SU-DHL-6 (cell line): ENCODE measurements at regions not wholly inside any gene's neighbourhood (a gene's known extent, or its start where the extent isn't known, plus 50 kb on each side); places are given as distances from the start of the nearest gene placed in this dataset.

Experiments
- H2AFZ ChIP-seq: fragments of 200-600 bp; sonication (generic); 2 replicates; pipeline ENCODE4 v1.6.1; 2014; ENCODE audit warnings: low read depth, mild to moderate bottlenecking, moderate library complexity, mixed read lengths, antibody characterized with exemption, low read length; ENCODE audit not compliant: severe bottlenecking
- H3F3A ChIP-seq: fragments of 200-600 bp; shearing (Covaris generic); 2 replicates; pipeline ENCODE4 v1.6.0; 2016; ENCODE audit warnings: antibody characterized with exemption, mild to moderate bottlenecking; ENCODE audit not compliant: insufficient read depth
- H3K27ac ChIP-seq: fragments of 200-600 bp; sonication (generic); 2 replicates; pipeline ENCODE4 v1.5.1; 2016; ENCODE audit warnings: low read depth, mild to moderate bottlenecking, low read length, moderate library complexity, mixed read lengths
- H3K27me3 ChIP-seq: fragments of 200-600 bp; sonication (generic), shearing (Covaris generic); 2 replicates; pipeline ENCODE4 v1.6.0; 2014; ENCODE audit warnings: mild to moderate bottlenecking, low read length
- H3K36me3 ChIP-seq: fragments of 200-600 bp; sonication (generic); 2 replicates; pipeline ENCODE4 v1.6.1; 2014; ENCODE audit warnings: mild to moderate bottlenecking, low read length, mixed read lengths
- H3K4me2 ChIP-seq: fragments of 300-600, 200-600 bp; shearing (Covaris generic), sonication (generic); 2 replicates; pipeline ENCODE4 v1.6.0; 2014; ENCODE audit warnings: low read length, low read depth, mild to moderate bottlenecking; ENCODE audit not compliant: poor library complexity, severe bottlenecking
- H3K4me3 ChIP-seq: fragments of 200-600 bp; sonication (generic); 2 replicates; pipeline ENCODE4 v1.5.1; 2014; ENCODE audit warnings: antibody characterized with exemption, low read length, mild to moderate bottlenecking, mixed read lengths; ENCODE audit not compliant: insufficient read depth, poor library complexity, severe bottlenecking
- H3K79me2 ChIP-seq: fragments of 200-600 bp; sonication (generic); 2 replicates; pipeline ENCODE4 v1.6.1; 2014; ENCODE audit warnings: mild to moderate bottlenecking, low read length, moderate library complexity; ENCODE audit not compliant: insufficient read depth
- H3K9ac ChIP-seq: fragments of 200-600 bp; sonication (generic); 2 replicates; pipeline ENCODE4 v1.7.0; 2014; ENCODE audit warnings: mild to moderate bottlenecking, low read length
- H3K9me2 ChIP-seq: fragments of 200-600 bp; sonication (generic); replicated peaks from 2 replicates; pipeline ENCODE4 v1.6.1; 2014; ENCODE audit warnings: low read length; ENCODE audit not compliant: insufficient read depth
- H3K9me3 ChIP-seq: fragments of 200-600 bp; sonication (generic); 2 replicates; pipeline ENCODE4 v1.6.1; 2014; ENCODE audit warnings: low read length, mixed read lengths; ENCODE audit not compliant: insufficient read depth
- H4K20me1 ChIP-seq: fragments of 200-600 bp; sonication (generic); 2 replicates; pipeline ENCODE4 v1.6.1; 2014; ENCODE audit warnings: low read depth, mild to moderate bottlenecking, antibody characterized with exemption, low read length, moderate library complexity, mixed read lengths
- CTCF ChIP-seq: fragments of 200-600 bp; sonication (generic); IDR thresholded peaks from one replicate; pipeline ENCODE4 v1.5.1; 2017; ENCODE audit warnings: antibody characterized with exemption, mild to moderate bottlenecking, low read length, moderate library complexity; ENCODE audit not compliant: insufficient read depth, poor library complexity, severe bottlenecking
- EZH2phosphoT487 ChIP-seq: fragments of 200-600 bp; sonication (generic), shearing (Covaris generic); conservative IDR thresholded peaks from 2 replicates; pipeline ENCODE4 v1.6.1; 2018; ENCODE audit warnings: mild to moderate bottlenecking, antibody characterized with exemption, low read length, moderate library complexity, mixed read lengths

GRCh38 chr13:73737214-73737613 lies 397.0 kb downstream of the KLF12 start:
- Histone ChIP-seq H4K20me1 (no peaks in the 10 kb centered on the region), H3K9me2 (no peaks in the 10 kb centered on the region), H3K79me2 (no peaks in the 10 kb centered on the region), H3F3A (no peaks in the 10 kb centered on the region), H2AFZ (no peak overlapping the region), H3K9ac (no peak overlapping the region), H3K4me3 (no peak overlapping the region), H3K27me3 (no peaks in the 10 kb centered on the region), H3K36me3 (no peaks in the 10 kb centered on the region), H3K4me2 (no peak overlapping the region), H3K9me3 (no peaks in the 10 kb centered on the region), H3K27ac (no peak overlapping the region)
- no peak for TF ChIP-seq CTCF
- no peak for TF ChIP-seq EZH2phosphoT487

- Histone ChIP-seq H2AFZ (no peak overlapping the region), H3K4me3 (no peak overlapping the region), H4K20me1 (no peaks in the 10 kb centered on the region), H3K9ac (no peak overlapping the region), H3K27ac (no peak overlapping the region), H3K4me2 (no peak overlapping the region), H3K79me2 (no peaks in the 10 kb centered on the region), H3K9me3 (no peaks in the 10 kb centered on the region), H3K9me2 (no peaks in the 10 kb centered on the region), H3K36me3 (no peaks in the 10 kb centered on the region), H3K27me3 (no peaks in the 10 kb centered on the region), H3F3A (no peaks in the 10 kb centered on the region)
- TF ChIP-seq CTCF (no peak), EZH2phosphoT487 (no peak)
These were observed 400.5 kb downstream of the KLF12 start for GRCh38 chr13:73733706-73734105.

GRCh38 chr13:73732350-73732749 lies 401.9 kb downstream of the KLF12 start:
- Histone ChIP-seq H3K9me3 (no peaks in the 10 kb centered on the region), H3K4me2 (no peak overlapping the region), H3K27ac (no peak overlapping the region), H3K4me3 (no peak overlapping the region), H2AFZ (no peak overlapping the region), H3K9me2 (no peaks in the 10 kb centered on the region), H3K36me3 (no peaks in the 10 kb centered on the region), H4K20me1 (no peaks in the 10 kb centered on the region), H3K27me3 (no peaks in the 10 kb centered on the region), H3K79me2 (no peaks in the 10 kb centered on the region), H3K9ac (no peak overlapping the region), H3F3A (no peaks in the 10 kb centered on the region)
- TF ChIP-seq CTCF (no peak), EZH2phosphoT487 (no peak)
